Smooth muscle cell (in vitro differentiated cells): ENCODE measurements at regions not wholly inside any gene's neighbourhood (a gene's known extent, or its start where the extent isn't known, plus 50 kb on each side); places are given as distances from the start of the nearest gene placed in this dataset.

Experiments
- DNase-seq: peaks from one replicate; lab custom pipeline; 2025; ENCODE audit not compliant: unreplicated experiment; lab: John Stamatoyannopoulos, UW
- H2AFZ ChIP-seq: fragments of 200-600 bp; sonication (generic); 2 replicates; pipeline ENCODE4 v1.6.0; 2016; ENCODE audit warnings: antibody characterized with exemption, low read depth, mild to moderate bottlenecking
- H3F3A ChIP-seq: fragments of 200-600 bp; sonication (generic); 2 replicates; pipeline ENCODE4 v1.6.0; 2017; ENCODE audit warnings: antibody characterized with exemption, low read depth
- H3K27ac ChIP-seq: fragments of 200-600 bp; sonication (generic); 2 replicates; pipeline ENCODE4 v1.5.1; 2016; ENCODE audit warnings: low read depth, mild to moderate bottlenecking
- H3K27me3 ChIP-seq: fragments of 200-600 bp; sonication (generic); 2 replicates; pipeline ENCODE4 v1.6.1; 2016; ENCODE audit warnings: low read depth, mild to moderate bottlenecking
- H3K36me3 ChIP-seq: fragments of 200-600 bp; sonication (generic); 2 replicates; pipeline ENCODE4 v1.5.1; 2016; ENCODE audit warnings: low read depth
- H3K4me1 ChIP-seq: fragments of 200-600 bp; sonication (generic); 2 replicates; pipeline ENCODE4 v1.5.1; 2016; ENCODE audit warnings: low read depth
- H3K4me2 ChIP-seq: fragments of 200-600 bp; sonication (generic); 2 replicates; pipeline ENCODE4 v1.6.0; 2016; ENCODE audit warnings: mild to moderate bottlenecking
- H3K4me3 ChIP-seq: fragments of 200-600 bp; sonication (generic); 2 replicates; pipeline ENCODE4 v1.5.1; 2016; ENCODE audit warnings: mild to moderate bottlenecking
- H3K79me2 ChIP-seq: fragments of 200-600 bp; sonication (generic); 2 replicates; pipeline ENCODE4 v1.6.0; 2016; ENCODE audit warnings: low read depth, mild to moderate bottlenecking
- H3K9ac ChIP-seq: fragments of 200-600 bp; sonication (generic); 2 replicates; pipeline ENCODE4 v1.6.0; 2016; ENCODE audit warnings: low read depth
- H3K9me3 ChIP-seq: fragments of 200-600 bp; sonication (generic); replicated peaks from 2 replicates; pipeline ENCODE4 v1.5.1; 2016; ENCODE audit warnings: low read depth
- H4K20me1 ChIP-seq: fragments of 200-600 bp; sonication (generic); 2 replicates; pipeline ENCODE4 v1.6.0; 2016; ENCODE audit warnings: low read depth
- whole genome bisulfite sequencing: methylation state at CpG from one replicate; pipeline ENCODE4 v1.1.7; 2016; ENCODE audit warnings: low lambda C conversion rate; 5-methylcytosine and 5-hydroxymethylcytosine counted together
- TF ChIP-seq, protein P1 (sequence below): fragments of 200-600 bp; sonication (generic); IDR thresholded peaks from 2 replicates; pipeline ENCODE4 v1.5.1; 2017; ENCODE audit warnings: borderline replicate concordance, mild to moderate bottlenecking, antibody characterized with exemption; ENCODE audit not compliant: insufficient read depth, poor library complexity, severe bottlenecking

DNA sequence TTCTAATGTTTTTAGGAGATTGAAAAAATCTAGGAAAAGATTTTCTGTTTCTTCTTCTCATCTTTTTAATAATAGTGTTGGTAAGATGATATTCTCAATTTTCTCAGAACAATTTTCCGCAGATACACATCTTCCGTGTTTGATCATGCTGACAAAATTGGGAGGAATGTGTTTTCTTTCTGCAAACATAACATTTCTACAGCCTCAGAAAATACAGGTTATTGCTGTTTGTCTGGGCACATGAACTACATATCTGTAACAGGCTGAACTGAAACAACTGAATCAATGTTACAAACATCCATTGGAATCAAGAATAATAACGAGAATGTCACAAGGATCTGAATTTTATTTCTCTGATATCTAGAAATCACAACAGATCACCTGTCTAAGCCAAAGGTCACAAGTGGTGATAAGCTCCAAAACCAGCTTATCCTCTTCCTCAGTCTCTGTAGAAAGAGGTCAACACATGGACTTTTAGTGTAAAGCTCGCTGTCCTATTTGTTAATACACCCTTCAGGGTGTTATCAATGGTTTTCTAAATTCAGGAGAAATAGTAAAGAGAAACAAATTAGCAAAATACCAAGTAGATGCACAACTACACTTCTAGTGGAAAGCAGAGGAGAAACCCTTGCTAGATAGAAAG lies 197.3 kb upstream of the MARCKS start:
- no peaks in the 10 kb centered on the region for H4K20me1 ChIP-seq
- DNase-seq: no peak
- no peaks in the 10 kb centered on the region for H3K79me2 ChIP-seq
- TF ChIP-seq, protein P1, sequence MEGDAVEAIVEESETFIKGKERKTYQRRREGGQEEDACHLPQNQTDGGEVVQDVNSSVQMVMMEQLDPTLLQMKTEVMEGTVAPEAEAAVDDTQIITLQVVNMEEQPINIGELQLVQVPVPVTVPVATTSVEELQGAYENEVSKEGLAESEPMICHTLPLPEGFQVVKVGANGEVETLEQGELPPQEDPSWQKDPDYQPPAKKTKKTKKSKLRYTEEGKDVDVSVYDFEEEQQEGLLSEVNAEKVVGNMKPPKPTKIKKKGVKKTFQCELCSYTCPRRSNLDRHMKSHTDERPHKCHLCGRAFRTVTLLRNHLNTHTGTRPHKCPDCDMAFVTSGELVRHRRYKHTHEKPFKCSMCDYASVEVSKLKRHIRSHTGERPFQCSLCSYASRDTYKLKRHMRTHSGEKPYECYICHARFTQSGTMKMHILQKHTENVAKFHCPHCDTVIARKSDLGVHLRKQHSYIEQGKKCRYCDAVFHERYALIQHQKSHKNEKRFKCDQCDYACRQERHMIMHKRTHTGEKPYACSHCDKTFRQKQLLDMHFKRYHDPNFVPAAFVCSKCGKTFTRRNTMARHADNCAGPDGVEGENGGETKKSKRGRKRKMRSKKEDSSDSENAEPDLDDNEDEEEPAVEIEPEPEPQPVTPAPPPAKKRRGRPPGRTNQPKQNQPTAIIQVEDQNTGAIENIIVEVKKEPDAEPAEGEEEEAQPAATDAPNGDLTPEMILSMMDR: no peak
- no peaks in the 10 kb centered on the region for H3K36me3 ChIP-seq
- no peak overlapping the region for H3K4me2 ChIP-seq
- H3F3A ChIP-seq: no peaks in the 10 kb centered on the region
- no peaks in the 10 kb centered on the region for H3K4me1 ChIP-seq
- H3K9me3 ChIP-seq: no peaks in the 10 kb centered on the region
- WGBS: 92% methylated on average over 4 of the region's 4 CpGs
- no peak overlapping the region for H3K4me3 ChIP-seq
- H3K27ac ChIP-seq: no peak overlapping the region
- no peaks in the 10 kb centered on the region for H3K27me3 ChIP-seq
- H3K9ac ChIP-seq: no peak overlapping the region
- H2AFZ ChIP-seq: no peak overlapping the region

DNA sequence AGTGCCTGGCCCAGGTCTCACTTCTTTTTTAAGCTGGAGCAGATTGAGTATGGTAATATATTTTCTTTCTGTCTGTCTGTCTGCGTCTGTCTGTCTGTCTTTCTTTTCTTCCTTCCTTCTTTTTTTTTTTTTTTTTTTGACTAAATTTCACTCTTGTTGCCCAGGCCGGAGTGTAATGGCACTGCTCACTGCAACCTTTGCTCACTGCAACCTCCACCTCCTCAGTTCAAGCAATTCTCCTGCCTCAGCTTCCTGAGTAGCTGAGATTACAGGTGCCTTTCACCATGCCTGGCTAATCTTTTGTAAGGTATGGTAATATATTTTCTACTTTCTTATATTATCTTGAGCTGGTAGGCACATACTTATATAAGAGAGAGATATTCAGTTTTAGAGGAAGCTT lies 196.3 kb upstream of the MARCKS start:
- no peaks in the 10 kb centered on the region for H3K79me2 ChIP-seq
- H2AFZ ChIP-seq: no peak overlapping the region
- no peak overlapping the region for H3K4me3 ChIP-seq
- H3K4me1 ChIP-seq: no peaks in the 10 kb centered on the region
- no peaks in the 10 kb centered on the region for H3F3A ChIP-seq
- H3K36me3 ChIP-seq: no peaks in the 10 kb centered on the region
- WGBS: 62% methylated on average over 2 of the region's 2 CpGs
- no peaks in the 10 kb centered on the region for H4K20me1 ChIP-seq
- no peak overlapping the region for H3K27ac ChIP-seq
- H3K4me2 ChIP-seq: no peak overlapping the region
- H3K27me3 ChIP-seq: no peaks in the 10 kb centered on the region
- no peak for DNase-seq
- TF ChIP-seq, protein P1: no peak
- H3K9ac ChIP-seq: no peak overlapping the region
- H3K9me3 ChIP-seq: no peaks in the 10 kb centered on the region

DNA sequence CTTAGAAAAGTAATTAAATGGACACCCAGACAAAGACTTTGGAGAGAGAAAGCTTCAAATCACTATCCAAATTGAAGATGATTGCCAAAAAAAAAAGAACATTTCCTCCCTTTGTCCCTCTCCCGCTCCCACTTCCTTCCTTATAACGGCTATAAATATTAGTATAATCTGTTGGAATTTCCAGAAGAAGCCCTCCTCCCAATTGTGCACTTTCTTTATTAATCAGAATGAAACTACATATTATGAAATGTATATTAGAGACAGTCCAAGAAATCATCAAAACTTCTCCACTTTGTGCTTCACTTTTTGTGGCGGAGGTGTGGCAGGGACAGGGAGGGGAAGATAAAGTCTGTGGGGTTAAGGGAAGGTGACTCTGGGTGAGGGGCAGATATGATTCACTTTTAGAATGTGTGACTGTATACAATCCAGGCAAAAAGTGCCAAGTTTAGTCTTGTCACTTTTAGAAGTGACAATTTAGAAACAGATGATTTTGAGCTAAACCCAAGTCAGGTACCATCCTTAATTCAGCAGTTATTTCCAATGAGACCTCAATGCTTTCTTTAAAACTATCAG lies 195.0 kb upstream of the MARCKS start:
- no peak for DNase-seq
- TF ChIP-seq, protein P1: no peak
- 94% methylated on average over 3 of the region's 3 CpGs for WGBS

More for the DNA sequence above, 195.0 kb upstream of the MARCKS start:
- Histone ChIP-seq H3K4me2 (no peak overlapping the region), H3K9ac (no peak overlapping the region), H3K27ac (no peak overlapping the region), H3K4me3 (no peak overlapping the region), H3K9me3 (no peaks in the 10 kb centered on the region), H2AFZ (no peak overlapping the region), H3K36me3 (no peaks in the 10 kb centered on the region), H4K20me1 (no peaks in the 10 kb centered on the region), H3F3A (no peaks in the 10 kb centered on the region), H3K79me2 (no peaks in the 10 kb centered on the region), H3K27me3 (no peaks in the 10 kb centered on the region), H3K4me1 (no peaks in the 10 kb centered on the region)
